ENCODE measurements at regions not wholly inside any gene's neighbourhood (a gene's known extent, or its start where the extent isn't known, plus 50 kb on each side); places are given as distances from the start of the nearest gene placed in this dataset.

- DNase-seq (ENCODE audit: low spot score) = no peak
Observed at GRCh38 chr11:116073854-116074837, 569.9 kb upstream of the CADM1 start.

- peak; percentile 19 for DNase-seq (ENCODE audit: low spot score)
Observed at GRCh38 chr11:116072601-116073410, 568.6 kb upstream of the CADM1 start.

GRCh38 chr11:116072133-116072532 lies 567.9 kb upstream of the CADM1 start:
- DNase-seq (ENCODE audit: low spot score) = no peak

GRCh38 chr11:116071241-116071640 lies 567.0 kb upstream of the CADM1 start:
- DNase-seq (ENCODE audit: low spot score) = no peak

- DNase-seq (ENCODE audit: low spot score) = no peak
Observed at GRCh38 chr11:116070520-116070919, 566.3 kb upstream of the CADM1 start.

- DNase-seq (ENCODE audit: low spot score) = no peak
Observed at GRCh38 chr11:116066777-116067176, 562.6 kb upstream of the CADM1 start.

- peak; percentile 22 for DNase-seq (ENCODE audit: low spot score)
Observed at GRCh38 chr11:116065986-116066385, 561.8 kb upstream of the CADM1 start.

- no peak for DNase-seq (ENCODE audit: low spot score)
Observed at GRCh38 chr11:116065191-116065895, 561.1 kb upstream of the CADM1 start.

GRCh38 chr11:116062490-116063171 lies 558.4 kb upstream of the CADM1 start:
- no peak for DNase-seq (ENCODE audit: low spot score)

- DNase-seq (ENCODE audit: low spot score) = no peak
Observed at GRCh38 chr11:116062129-116062489, 557.9 kb upstream of the CADM1 start.

- no peak for DNase-seq (ENCODE audit: low spot score)
Observed at GRCh38 chr11:116061322-116061721, 557.1 kb upstream of the CADM1 start.

GRCh38 chr11:116059919-116060318 lies 555.7 kb upstream of the CADM1 start:
- DNase-seq (ENCODE audit: low spot score) = no peak

- no peak for DNase-seq (ENCODE audit: low spot score)
Observed at GRCh38 chr11:116057000-116057399, 552.8 kb upstream of the CADM1 start.

- DNase-seq (ENCODE audit: low spot score) = no peak
Observed at GRCh38 chr11:116055064-116055463, 550.8 kb upstream of the CADM1 start.

- DNase-seq (ENCODE audit: low spot score) = no peak
Observed at GRCh38 chr11:116053548-116053919, 549.3 kb upstream of the CADM1 start.

- no peak for DNase-seq (ENCODE audit: low spot score)
Observed at GRCh38 chr11:116052603-116053547, 548.7 kb upstream of the CADM1 start.

- no peak for DNase-seq (ENCODE audit: low spot score)
Observed at GRCh38 chr11:116051494-116051893, 547.3 kb upstream of the CADM1 start.

GRCh38 chr11:116049383-116049782 lies 545.2 kb upstream of the CADM1 start:
- no peak for DNase-seq (ENCODE audit: low spot score)

GRCh38 chr11:116046127-116046526 lies 541.9 kb upstream of the CADM1 start:
- no peak for DNase-seq (ENCODE audit: low spot score)

- no peak for DNase-seq (ENCODE audit: low spot score)
Observed at GRCh38 chr11:116044941-116045340, 540.7 kb upstream of the CADM1 start.

- no peak for DNase-seq (ENCODE audit: low spot score)
Observed at GRCh38 chr11:116044520-116044919, 540.3 kb upstream of the CADM1 start.

Measured in NAMALWA (cell line).